ENCODE measurements at regions not wholly inside any gene's neighbourhood (a gene's known extent, or its start where the extent isn't known, plus 50 kb on each side); places are given as distances from the start of the nearest gene placed in this dataset.
"Not testable (repeated sequence)": the region's sequence is repeated elsewhere in the genome, so short reads cannot be mapped to it uniquely, and the experiment has no call there.

DNA sequence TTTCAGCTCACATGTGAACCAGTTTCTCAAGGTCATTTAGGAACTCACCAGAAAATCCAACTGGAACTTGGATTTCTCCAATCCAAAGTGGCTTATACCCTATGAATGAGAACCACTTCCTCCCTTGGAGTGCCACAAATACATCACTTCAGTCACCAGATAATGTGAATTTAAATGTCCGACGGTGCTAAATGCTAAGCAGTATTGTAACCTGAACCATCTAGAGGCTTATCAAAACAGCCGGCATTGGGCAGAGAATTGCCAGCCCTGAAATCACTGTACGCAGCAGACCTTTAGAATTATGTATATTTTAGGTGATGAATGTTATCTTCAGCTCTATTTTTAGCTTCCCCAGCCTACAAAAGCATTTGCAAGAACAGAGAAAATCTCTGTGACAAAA, 76.8 kb upstream of the COX20 start:
- DNase-seq = no peak

DNA sequence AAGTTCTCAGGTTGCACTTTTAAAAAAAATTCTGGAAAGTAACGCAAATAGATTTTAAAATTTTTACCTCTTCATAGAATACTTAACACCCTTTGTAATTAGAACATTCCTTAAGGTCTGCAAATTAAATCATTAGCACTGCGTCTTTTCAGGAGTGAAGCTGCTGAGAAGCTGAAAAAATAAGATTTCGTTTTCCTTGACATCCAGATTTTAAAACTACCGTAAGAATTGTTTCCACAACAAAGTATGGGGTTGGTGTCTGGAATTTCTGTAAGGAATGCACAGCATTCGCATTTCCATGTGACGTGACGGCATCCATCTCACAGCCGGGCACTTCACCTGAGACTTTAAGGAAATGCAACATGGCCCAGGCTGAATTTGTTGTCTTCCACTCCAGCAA, 76.3 kb upstream of the COX20 start:
- no peak for DNase-seq

DNA sequence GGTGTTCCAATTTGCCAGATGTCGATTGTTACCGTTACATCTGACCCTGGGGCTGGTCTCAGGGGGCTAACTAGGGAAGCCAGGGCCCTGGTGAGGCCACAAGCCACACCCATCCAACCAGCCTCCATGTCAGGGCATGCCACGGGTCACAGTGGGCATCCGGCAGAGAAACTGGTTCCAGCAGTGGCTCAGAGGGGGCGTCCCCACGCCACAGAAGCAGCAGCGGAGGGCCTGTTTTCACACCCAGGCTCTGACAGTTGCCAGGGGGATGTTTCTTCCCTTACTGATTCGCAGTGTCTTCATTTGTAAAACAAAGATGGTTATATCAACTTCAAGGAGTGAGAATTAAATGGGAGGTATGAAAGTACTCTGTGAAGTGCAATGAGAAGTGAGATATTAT, 75.0 kb upstream of the COX20 start:
- no peak for DNase-seq

DNA sequence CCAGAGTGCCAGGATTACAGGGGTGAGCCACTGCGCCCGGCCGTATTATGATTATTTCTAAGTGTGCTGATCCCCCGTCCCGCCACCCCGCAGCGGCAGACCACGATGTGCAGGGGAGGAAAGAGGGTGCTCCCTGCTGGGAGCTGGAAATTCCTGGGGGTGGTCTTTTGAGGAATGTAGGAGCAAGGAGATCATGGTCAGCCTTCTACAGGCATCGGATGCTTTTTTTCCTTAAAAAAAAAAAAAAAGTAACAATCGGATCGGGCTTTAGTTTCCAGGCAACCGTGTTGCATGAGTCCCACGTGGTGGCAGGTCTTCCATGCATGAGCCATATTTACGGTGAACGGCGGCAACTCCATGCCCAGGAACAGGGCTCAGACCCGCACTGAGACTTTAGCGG, 74.2 kb upstream of the COX20 start:
- no peak for DNase-seq

DNA sequence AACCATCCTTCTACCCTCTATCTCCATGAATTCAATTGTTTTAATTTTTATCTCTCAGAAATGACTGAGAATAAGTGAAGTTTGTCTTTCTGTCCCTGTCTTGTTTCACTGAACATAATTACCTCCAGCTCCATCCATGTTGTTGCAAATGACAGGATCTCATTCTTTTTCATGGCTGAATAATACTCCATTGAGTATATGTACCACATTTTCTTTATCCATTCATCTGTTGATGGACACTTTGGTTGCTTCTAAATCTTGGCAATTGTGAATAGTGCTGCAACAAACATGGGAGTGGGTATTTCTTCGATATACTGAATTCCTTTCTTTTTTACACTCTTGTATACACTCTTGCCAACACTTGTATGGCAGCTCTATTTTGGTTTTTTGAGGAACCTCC, 72.8 kb upstream of the COX20 start:
- DNase-seq = no peak

DNA sequence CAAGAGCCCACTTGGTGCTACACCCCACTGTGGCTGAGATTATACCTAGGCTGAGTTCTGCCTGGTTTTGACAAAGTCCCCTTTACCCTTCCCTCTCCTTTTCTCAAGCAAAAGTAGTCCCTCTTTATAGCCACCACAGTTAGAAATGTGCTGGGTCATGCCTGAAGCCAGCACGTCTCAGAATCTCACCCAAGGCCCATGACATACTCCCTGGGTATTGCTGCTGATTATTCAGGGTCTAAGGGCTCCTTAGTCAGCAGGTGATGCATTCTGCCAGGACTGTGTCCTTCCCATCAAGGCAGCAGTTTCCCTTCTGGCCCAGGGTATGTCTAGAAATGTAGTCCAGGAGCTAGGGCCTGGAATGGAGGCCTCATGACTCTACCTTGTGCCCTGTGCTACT, 67.3 kb upstream of the COX20 start:
- DNase-seq = no peak

DNA sequence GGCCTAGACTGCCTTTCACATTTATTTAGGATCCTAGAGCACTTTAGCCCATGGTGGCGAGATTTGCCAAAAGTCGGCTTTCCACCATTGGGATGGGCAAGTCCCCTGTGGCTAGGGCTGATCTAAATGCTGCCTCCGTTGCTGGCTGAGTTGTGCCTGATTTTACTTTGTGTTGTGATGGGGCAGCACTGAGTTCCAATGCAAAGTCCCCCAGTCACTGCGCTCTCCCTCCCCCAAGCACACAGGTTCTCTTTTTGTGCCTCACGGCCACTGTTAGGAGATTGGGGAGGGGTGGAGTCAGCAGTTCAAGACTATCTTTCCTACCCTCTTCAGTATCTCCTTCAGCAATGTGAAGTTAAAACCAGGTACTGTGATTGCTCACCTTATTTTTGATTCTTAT, 66.7 kb upstream of the COX20 start:
- no peak for DNase-seq

DNA sequence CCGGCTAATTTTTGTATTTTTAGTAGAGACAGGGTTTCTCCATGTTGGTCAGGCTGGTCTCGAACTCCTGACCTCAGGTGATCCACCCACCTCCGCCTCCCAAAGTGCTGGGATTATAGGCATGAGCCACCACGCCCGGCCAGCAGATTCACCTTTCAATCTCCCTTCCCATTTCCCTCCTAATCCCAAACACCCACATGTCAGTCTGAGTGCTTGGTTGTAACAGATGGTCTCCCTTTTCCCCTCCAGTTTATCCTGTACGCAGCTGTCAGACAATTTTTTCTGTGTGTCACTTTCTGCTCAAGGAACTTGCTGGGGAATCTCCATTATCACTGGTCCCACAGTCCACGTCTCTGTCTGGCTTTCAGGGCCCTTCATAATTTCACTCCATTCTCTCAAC, 64.9 kb upstream of the COX20 start:
- not testable (repeated sequence) for DNase-seq

DNA sequence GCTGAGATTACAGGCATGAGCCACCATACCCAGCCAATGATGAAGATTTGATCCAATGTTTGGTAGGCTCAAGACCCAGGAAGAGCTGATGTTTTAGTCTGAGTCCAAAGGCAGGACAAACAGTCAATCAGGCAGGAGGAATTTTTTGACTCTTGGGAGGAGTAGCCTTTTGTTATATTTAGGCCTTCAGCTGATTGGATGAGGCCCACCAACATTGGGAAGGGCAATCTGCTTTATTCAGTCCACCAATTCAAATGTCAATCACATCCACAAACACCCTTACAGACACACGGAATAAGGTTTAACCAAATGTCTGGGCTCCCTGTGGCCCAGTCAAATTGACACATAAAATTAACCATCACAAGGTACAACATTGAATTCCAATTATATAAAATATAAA, 61.9 kb upstream of the COX20 start:
- DNase-seq = no peak

DNA sequence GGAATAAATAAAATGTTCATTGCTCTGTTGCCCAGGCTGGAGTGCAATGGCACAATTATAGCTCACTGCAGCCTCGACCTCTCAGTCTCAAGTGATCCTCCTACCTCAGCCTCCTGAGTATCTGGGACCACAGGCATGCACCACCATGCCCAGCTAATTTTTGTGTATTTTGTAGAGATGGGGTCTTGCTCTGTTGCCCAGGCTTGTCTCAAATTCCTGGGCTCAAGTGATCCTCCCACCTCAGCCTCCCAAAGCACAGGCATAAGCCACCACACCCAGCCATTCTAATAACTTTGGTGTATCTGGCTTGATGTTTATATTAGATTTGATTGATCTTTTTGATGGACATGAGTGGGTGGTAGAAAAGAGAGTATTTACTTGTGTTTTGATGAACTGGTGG, 58.7 kb upstream of the COX20 start:
- not testable (repeated sequence) for DNase-seq

DNA sequence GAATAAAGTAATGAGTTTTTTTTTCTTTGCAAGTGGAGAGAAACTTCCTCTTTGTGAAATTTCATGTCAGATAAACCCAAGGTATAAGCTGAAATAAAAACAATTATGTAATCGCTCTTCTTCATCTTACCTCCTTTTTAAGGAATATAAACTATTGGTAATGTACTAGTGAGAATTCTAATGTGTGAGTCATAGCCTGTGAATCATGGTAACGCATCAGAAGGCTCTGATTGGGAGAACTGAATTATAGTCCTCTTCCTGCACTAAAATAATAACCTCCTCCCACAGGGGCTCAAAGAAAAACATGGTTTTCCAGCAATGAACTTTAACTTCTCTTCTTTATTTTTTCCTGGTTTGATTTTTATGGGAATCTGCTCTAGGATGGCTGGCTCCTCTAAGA, 57.1 kb upstream of the COX20 start:
- DNase-seq = peak; percentile 84

DNA sequence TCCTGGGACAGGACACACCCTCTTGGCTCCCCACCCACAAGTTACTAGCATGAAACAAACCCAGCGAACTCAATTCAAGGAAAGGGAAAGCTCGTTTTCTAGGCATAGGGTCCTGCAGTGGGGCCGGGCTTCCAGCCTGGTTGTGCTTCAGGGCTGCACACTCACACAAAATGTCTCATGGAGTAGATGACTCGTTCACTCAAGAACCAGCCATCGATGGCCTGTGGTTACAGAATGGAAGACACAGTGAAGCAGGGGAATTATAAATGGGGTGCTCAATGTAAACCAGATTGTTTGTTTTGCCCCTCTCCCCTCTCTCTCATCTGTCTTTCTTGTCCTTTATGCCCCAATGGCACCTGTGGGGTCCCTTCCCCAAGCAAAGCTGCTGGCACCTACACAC, 56.0 kb upstream of the COX20 start:
- DNase-seq = peak; percentile 51

DNA sequence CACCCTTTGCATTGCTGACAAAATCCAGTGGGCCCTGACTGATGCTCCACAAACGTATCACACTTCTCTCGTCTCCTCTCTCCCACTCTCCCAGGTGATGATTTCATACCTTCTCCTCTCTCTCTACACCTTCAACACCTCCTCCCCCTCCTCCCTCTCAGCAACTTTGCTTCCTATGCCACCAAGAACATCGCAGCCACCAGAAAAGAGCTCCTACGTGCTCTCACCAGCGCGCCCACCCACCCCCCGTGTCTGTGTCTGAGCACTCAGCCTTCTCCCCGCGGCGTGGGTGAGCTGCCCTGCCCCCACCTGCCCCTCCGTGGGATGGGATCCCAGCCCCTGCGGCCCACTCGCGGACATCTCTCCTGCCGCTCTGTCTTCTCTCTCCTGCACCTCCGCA, 55.1 kb upstream of the COX20 start:
- DNase-seq = no peak

DNA sequence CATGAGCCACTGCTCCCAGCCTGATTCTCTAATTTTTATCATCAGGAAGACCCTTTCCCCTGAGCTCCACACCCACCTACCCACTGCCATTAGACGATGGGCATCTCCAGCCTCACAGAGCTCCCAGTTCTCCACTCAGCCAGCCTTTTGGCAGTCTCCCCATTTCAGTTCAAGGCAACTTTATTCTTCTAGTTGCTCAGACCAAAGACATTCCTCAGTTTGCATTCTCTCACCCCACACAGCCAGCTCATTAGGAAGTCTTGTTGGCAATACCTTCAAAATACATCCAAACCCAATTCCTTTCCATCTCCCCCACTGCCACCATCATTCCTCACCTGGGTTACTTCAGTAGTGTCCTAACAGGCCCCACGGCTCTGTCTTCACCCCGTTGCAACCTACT, 53.4 kb upstream of the COX20 start:
- peak; percentile 27 for DNase-seq

DNA sequence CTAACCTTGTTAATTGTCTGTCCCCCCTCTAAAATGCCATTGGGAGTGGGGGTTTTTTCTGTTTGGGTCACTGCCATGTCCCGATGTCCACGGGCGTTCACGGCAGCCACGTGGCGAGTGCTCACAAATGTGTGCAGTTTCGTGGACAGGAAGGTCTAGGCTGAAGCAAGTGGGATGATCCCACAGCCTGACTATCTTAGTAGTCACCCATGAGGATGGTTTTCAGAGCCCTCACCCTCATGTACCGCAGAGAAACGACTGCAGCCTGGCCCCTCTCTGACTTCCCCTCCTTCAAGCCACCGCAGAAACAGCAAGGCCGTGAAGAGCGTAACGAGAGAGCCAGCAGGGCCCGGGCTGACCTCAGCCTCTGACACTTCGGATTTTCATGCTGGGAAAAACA, 52.3 kb upstream of the COX20 start:
- DNase-seq = no peak
